ENCODE measurements at regions not wholly inside any gene's neighbourhood (a gene's known extent, or its start where the extent isn't known, plus 50 kb on each side); places are given as distances from the start of the nearest gene placed in this dataset.
A peak's percentile ranks its signal among the peaks of the same experiment; 100 is the strongest.
"Not testable (repeated sequence)": the region's sequence is repeated elsewhere in the genome, so short reads cannot be mapped to it uniquely, and the experiment has no call there.

- peaks cover 0 to 9% (median 5%) of the 10 kb centered on the region in 3 donors for H3K27me3 Mint-ChIP-seq (ENCODE audit: low read depth in 3 of 3)
- H3K4me1 Mint-ChIP-seq, result peaks cover 11 to 12% of the 10 kb centered on the region in 2 donors
- H3K9me3 Mint-ChIP-seq, result no peaks in the 10 kb centered on the region
- no peak overlapping the region for H3K4me3 Mint-ChIP-seq
- H3K27ac Mint-ChIP-seq, result no peak overlapping the region
- no peak for DNase-seq
- peaks cover 0 to 3% (median 0%) of the 10 kb centered on the region in 3 donors for H3K36me3 Mint-ChIP-seq
Observed at GRCh38 chrX:13164611-13165010, 120.2 kb upstream of the FAM9C start.

GRCh38 chrX:13162772-13163410 lies 118.5 kb upstream of the FAM9C start:
- no peak for DNase-seq
- Mint-ChIP-seq H3K4me3 (no peak overlapping the region), H3K27ac (no peak overlapping the region), H3K27me3 (ENCODE audit: low read depth in 3 of 3) (peaks cover 1 to 8% (median 2%) of the 10 kb centered on the region in 3 donors), H3K4me1 (peaks cover 6 to 7% of the 10 kb centered on the region in 2 donors), H3K36me3 (no peaks in the 10 kb centered on the region), H3K9me3 (no peaks in the 10 kb centered on the region)

DNA sequence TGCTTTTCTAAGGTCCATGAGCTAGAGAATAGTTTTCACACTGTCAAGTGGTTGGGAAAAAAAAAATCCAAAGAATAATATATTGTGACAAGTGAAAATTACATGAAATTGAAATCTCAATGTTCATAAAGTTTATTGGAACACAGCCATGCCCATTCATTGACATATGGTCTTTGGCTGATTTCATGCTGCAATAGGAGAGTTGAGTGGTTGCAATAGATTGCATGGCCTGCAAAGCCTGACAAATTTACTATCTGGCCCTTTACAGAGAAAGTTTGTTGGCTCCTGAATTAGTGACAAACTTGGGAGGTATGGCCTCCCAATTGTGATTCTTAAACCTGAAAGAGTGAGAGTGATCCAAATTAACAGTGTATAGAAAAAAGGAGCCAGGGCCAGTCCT lies 115.5 kb upstream of the FAM9C start:
- H3K4me3 Mint-ChIP-seq, result no peak overlapping the region
- H3K27me3 Mint-ChIP-seq (ENCODE audit: low read depth in 3 of 3), result peaks cover 0 to 4% (median 1%) of the 10 kb centered on the region in 3 donors
- H3K27ac Mint-ChIP-seq, result no peak overlapping the region
- no peaks in the 10 kb centered on the region for H3K4me1 Mint-ChIP-seq
- H3K9me3 Mint-ChIP-seq, result no peaks in the 10 kb centered on the region
- no peak for DNase-seq
- H3K36me3 Mint-ChIP-seq, result no peaks in the 10 kb centered on the region

DNA sequence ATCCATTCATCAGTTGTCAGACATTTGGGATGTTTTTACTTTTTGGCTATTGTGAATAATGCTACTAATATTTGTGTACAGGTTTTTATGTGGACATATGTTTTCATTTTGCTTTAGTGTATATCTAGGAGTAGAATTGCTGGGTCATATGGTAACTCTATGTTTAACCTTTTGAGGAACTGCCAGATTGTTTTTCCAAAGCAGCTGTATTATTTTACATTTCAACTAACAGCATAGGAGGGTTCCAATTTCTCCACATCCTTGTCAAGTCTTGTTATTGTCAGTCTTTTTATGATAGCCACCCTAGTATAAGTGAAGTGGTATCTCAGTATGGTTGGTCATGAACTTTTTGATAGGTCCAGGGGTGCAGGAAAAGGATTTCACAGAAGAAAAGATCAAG lies 114.5 kb upstream of the FAM9C start:
- Mint-ChIP-seq H3K27me3 (ENCODE audit: low read depth in 3 of 3) (peaks cover 0 to 5% (median 1%) of the 10 kb centered on the region in 3 donors), H3K4me1 (no peaks in the 10 kb centered on the region), H3K27ac (no peak overlapping the region), H3K9me3 (peaks cover 0 to 7% (median 0%) of the 10 kb centered on the region in 6 donors), H3K36me3 (peaks cover 0 to 4% (median 0%) of the 10 kb centered on the region in 3 donors), H3K4me3 (no peak overlapping the region)
- no peak for DNase-seq

DNA sequence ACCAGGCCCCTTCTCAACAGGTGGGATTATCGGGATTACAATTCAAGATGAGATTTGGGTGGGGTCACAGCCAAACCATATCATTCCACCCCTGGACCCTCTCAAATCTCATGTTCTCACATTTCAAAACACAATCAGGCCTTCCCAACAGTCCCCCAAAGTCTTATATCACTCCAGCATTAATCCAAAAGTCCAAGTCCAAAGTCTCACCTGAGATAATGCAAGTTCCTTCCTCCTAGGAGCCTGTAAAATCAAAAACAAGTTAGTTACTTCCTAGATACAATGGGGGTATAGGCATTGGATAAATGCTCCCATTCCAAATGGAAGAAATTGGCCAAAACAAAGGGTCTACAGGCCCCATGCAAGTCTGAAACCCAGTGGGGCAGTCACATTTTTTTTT lies 111.1 kb upstream of the FAM9C start:
- not testable (repeated sequence) for H3K27ac Mint-ChIP-seq; DNase-seq; H3K27me3 Mint-ChIP-seq (ENCODE audit: low read depth in 3 of 3); H3K9me3 Mint-ChIP-seq; H3K4me3 Mint-ChIP-seq; H3K36me3 Mint-ChIP-seq
- H3K4me1 Mint-ChIP-seq, result peaks cover 12 to 16% of the 10 kb centered on the region in 2 donors

DNA sequence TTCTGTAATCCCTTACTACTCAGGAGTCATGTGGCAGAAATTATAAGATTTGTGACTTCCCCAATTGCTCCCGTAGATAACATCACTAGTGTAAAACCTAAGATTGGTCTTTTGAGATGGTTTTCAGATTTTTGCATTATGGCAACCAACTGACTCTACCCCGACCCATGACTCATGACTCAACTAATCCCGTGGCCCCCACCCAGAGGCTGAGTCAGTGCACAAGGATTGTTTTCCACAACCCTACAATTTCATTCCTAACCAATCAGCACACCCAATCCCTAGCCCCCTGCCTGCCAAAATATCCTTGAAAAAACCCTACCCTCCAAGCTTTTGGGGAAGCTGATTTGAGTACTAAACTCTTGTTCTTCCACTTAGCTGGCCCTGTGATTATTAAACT lies 109.4 kb upstream of the FAM9C start:
- DNase-seq, result no peak
- Mint-ChIP-seq H3K27ac (no peak overlapping the region), H3K27me3 (ENCODE audit: low read depth in 3 of 3) (peaks cover 0 to 7% (median 2%) of the 10 kb centered on the region in 3 donors), H3K36me3 (peaks cover 0 to 4% (median 0%) of the 10 kb centered on the region in 3 donors), H3K9me3 (peaks cover 0 to 10% (median 2%) of the 10 kb centered on the region in 6 donors), H3K4me3 (no peak overlapping the region), H3K4me1 (peaks cover 12 to 16% of the 10 kb centered on the region in 2 donors)

DNA sequence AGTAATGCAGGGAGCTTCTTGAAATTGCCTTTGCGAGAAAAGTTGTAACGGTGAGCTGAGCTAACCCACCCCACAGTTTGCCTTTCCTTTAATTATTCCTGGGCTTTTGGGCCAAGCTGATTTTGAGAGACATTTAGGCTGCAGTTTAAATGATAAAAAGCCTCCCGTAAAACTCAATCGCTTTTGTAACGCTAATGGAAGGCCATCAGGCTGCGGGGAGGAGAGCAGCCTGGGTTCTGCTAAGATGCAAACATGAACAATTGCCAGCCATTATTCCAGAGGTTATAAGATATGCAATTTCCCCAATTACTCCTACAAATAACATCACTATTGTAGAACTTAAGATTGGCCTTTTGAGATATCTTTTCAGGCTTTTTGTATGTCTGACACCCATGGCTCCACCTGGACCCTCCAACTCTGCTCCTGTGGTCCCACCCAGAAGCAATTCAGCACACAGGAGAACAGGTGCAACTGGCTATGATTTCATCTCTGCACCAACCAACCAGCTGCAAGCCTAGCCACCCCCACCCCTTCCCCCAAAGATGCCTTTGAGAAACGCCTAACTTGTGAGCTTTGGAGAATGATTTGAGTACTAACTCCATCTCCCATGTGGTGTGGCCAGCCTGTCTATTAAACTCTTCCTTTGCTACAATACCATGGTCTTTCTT lies 108.2 kb upstream of the FAM9C start:
- DNase-seq, result no peak
- Mint-ChIP-seq H3K27me3 (ENCODE audit: low read depth in 3 of 3) (peaks cover 0 to 7% (median 2%) of the 10 kb centered on the region in 3 donors), H3K9me3 (peaks cover 0 to 10% (median 2%) of the 10 kb centered on the region in 6 donors), H3K27ac (peak overlapping the region in 3 of 6 donors; percentile 17 to 51 (median 32)), H3K4me3 (no peak overlapping the region), H3K36me3 (peaks cover 0 to 4% (median 0%) of the 10 kb centered on the region in 3 donors), H3K4me1 (peaks cover 12 to 16% of the 10 kb centered on the region in 2 donors)

- peak; percentile 59 to 68 (median 66) for DNase-seq
- Mint-ChIP-seq H3K27ac (peak overlapping the region; percentile 19 to 84 (median 44)), H3K4me1 (peaks cover 12 to 16% of the 10 kb centered on the region in 2 donors), H3K27me3 (ENCODE audit: low read depth in 3 of 3) (peaks cover 0 to 7% (median 2%) of the 10 kb centered on the region in 3 donors), H3K36me3 (peaks cover 0 to 4% (median 0%) of the 10 kb centered on the region in 3 donors), H3K9me3 (peaks cover 0 to 10% (median 2%) of the 10 kb centered on the region in 6 donors), H3K4me3 (peak overlapping the region in 4 of 5 donors; percentile 3 to 52 (median 40))
Observed at GRCh38 chrX:13151828-13152517, 107.6 kb upstream of the FAM9C start.

GRCh38 chrX:13149702-13150350 lies 105.4 kb upstream of the FAM9C start:
- Mint-ChIP-seq H3K4me1 (peaks cover 12 to 16% of the 10 kb centered on the region in 2 donors), H3K27ac (no peak overlapping the region), H3K36me3 (peaks cover 0 to 13% (median 0%) of the 10 kb centered on the region in 3 donors), H3K4me3 (no peak overlapping the region), H3K27me3 (ENCODE audit: low read depth in 3 of 3) (peaks cover 0 to 10% (median 2%) of the 10 kb centered on the region in 3 donors), H3K9me3 (peaks cover 0 to 10% (median 4%) of the 10 kb centered on the region in 6 donors)
- no peak for DNase-seq

DNA sequence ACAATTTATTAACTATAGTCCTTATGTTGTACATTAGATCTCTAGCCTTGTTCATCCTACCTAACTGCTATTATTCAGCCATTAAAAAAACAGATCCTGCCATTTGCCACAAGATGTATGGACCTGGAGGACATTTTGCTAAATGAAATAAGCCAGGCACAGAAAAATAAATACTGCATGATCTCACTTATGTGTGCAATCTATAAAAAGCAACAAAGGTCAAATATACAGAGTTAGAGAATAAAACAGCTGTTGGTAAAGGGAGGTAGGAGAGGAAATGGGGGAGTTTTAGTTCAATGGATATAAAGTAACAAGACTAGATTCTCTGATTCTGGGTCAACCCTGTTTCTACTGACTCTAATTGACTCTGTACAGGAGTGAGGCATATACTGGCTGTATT lies 103.3 kb upstream of the FAM9C start:
- H3K27me3 Mint-ChIP-seq (ENCODE audit: low read depth in 3 of 3), result peaks cover 2 to 4% (median 3%) of the 10 kb centered on the region in 3 donors
- DNase-seq, result no peak
- peaks cover 0 to 10% (median 0%) of the 10 kb centered on the region in 3 donors for H3K36me3 Mint-ChIP-seq
- no peak overlapping the region for H3K4me3 Mint-ChIP-seq
- H3K27ac Mint-ChIP-seq, result peak overlapping the region in 1 of 6 donors; percentile 26
- H3K4me1 Mint-ChIP-seq, result peaks cover 22 to 29% of the 10 kb centered on the region in 2 donors
- H3K9me3 Mint-ChIP-seq, result peaks cover 0 to 6% (median under 1%) of the 10 kb centered on the region in 6 donors

DNA sequence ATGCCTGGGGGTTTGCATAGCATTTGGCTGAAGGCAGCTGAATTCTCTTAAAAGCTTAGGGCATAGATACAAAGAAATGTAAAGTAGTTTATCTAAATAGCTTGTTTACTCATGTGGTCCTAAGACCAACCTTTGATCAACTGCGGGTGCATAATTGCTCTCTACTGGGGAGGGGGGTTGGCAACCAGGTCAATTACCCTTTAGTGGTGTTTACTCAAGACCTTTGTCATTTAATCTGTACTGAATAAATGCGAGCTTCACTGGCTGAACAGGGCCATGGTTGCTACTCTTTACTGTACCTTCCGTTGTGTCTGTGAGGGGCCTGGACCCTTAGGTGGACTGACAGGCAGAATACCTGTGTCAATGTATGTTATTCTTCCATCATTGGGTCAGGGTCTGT lies 102.7 kb upstream of the FAM9C start:
- H3K9me3 Mint-ChIP-seq, result peaks cover 0 to 6% (median under 1%) of the 10 kb centered on the region in 6 donors
- H3K27ac Mint-ChIP-seq, result peak overlapping the region in 1 of 6 donors; percentile 33
- H3K36me3 Mint-ChIP-seq, result peaks cover 0 to 10% (median 0%) of the 10 kb centered on the region in 3 donors
- H3K4me1 Mint-ChIP-seq, result peaks cover 24 to 32% of the 10 kb centered on the region in 2 donors
- H3K27me3 Mint-ChIP-seq (ENCODE audit: low read depth in 3 of 3), result peaks cover 2 to 3% (median 3%) of the 10 kb centered on the region in 3 donors
- no peak for DNase-seq
- no peak overlapping the region for H3K4me3 Mint-ChIP-seq

DNA sequence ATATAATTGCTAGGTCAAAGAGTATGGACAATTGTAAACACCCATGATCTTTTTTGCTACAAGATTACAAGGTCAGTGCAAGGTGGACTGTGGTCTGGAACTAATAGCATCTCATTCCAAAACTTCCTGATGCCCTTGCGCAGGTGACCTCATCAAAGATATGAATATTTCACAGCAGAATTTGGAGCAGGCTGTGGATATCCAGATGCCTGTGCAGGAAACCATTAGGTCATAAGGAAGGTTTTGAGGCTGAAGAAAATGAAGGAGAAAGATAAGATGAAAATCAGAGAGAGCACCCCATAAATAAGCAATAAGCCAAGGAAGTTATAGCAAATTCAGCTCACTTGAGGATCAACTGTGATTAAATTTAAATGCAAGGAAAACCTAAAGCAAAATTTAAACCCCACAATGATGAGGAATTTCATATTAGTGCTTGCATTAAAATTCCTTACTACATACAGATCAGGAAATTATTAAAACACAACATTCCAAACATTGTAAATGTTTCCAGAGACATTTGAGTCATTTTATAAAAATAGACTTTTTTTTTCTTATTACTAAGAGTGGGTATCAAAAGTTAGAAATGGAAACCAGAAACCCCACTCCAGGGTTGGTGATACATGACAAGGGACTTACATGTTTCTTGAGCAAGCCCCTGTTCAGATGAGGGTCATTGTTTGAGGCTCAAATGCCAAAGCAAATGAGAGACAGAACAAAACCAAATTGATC lies 100.7 kb upstream of the FAM9C start:
- Mint-ChIP-seq H3K27me3 (ENCODE audit: low read depth in 3 of 3) (peaks cover 0 to 3% (median 3%) of the 10 kb centered on the region in 3 donors), H3K9me3 (peaks cover 0 to 6% (median 0%) of the 10 kb centered on the region in 6 donors), H3K27ac (peak overlapping the region in 1 of 6 donors; percentile 24), H3K4me1 (peaks cover 17 to 25% of the 10 kb centered on the region in 2 donors), H3K36me3 (peaks cover 0 to 10% (median 0%) of the 10 kb centered on the region in 3 donors), H3K4me3 (no peak overlapping the region)
- no peak for DNase-seq

DNA sequence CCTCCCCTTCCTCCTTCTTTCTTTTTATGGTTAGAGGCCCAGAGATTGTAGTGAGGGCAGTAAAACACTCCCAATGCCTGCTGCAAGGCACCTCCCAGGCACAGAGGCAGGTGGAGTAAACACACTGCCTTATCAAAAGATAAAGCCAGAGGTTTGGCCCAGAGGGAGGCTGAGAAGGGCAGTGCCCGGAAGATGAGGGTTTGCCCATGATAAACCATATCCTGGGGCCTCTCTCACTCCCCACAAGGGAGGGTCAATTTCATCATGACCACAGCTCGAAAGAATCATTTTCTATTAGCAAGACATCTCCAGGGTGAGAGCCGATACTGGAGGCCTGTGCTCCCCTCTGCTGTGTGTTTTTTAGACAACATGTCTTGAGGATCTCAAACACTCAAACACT lies 98.5 kb upstream of the FAM9C start:
- Mint-ChIP-seq H3K4me1 (peaks cover 17 to 25% of the 10 kb centered on the region in 2 donors), H3K36me3 (peaks cover 0 to 10% (median 2%) of the 10 kb centered on the region in 3 donors), H3K27me3 (ENCODE audit: low read depth in 3 of 3) (peaks cover 3 to 7% (median 5%) of the 10 kb centered on the region in 3 donors), H3K9me3 (peaks cover 0 to 6% (median 0%) of the 10 kb centered on the region in 6 donors), H3K27ac (peak overlapping the region; percentile 75 to 94 (median 92)), H3K4me3 (peak overlapping the region; percentile 56 to 73 (median 67))
- peak; percentile 44 to 55 (median 48) for DNase-seq
